ENCODE measurements at regions not wholly inside any gene's neighbourhood (a gene's known extent, or its start where the extent isn't known, plus 50 kb on each side); places are given as distances from the start of the nearest gene placed in this dataset.

DNA sequence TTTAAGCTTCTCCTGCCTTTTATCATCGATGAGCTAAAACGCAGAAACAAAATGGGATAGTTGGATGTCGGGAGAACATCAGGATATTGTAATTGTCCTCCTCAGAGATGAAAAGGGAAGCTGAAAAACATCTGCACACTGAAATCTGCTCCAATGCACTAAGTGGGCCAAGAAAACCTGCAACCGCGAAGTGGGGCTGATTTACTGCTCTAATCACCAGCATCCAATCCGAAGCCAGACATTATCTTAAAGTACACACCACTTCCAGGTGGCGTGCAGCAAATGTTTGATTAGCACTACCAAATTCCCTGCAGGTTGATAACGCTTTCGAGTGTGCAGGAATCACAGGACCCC is 230.3 kb upstream of the SLC14A2 start:
- no peak for DNase-seq

DNA sequence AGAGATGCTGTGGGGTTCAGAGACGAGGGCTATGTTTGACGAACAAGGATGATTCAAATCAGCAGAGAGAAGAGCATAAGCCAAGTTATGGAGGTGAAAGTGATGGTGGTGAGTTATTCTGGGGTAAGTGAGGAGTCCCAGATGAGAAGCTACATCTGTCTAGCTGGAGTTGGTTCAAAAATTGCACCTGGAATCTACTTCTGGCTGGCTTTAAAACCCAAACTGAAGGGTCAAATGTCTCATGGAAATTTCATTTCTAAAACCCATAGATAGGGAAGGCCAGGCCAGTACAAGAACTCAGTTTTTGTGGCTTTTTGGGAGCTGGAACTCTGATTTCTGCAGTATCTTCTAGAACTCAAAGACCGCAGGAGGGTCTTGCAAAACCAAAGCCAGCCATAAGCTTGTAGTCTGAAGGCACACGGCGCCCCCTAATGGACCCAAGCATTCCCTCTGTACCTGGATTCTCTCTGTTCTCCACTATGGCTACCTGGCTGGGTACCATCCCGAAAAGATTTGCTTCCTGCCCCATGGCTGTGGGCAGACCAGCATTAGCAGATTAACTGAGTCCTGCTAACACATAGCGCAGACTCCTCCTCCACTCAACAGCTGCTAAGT is 229.1 kb upstream of the SLC14A2 start:
- no peak for DNase-seq

- no peak for DNase-seq
These were observed 228.0 kb upstream of the SLC14A2 start for GRCh38 chr18:45387229-45387628.

- no peak for DNase-seq
These were observed 216.8 kb upstream of the SLC14A2 start for GRCh38 chr18:45398448-45398847.

- no peak for DNase-seq
These were observed 216.1 kb upstream of the SLC14A2 start for GRCh38 chr18:45399146-45399545.

DNA sequence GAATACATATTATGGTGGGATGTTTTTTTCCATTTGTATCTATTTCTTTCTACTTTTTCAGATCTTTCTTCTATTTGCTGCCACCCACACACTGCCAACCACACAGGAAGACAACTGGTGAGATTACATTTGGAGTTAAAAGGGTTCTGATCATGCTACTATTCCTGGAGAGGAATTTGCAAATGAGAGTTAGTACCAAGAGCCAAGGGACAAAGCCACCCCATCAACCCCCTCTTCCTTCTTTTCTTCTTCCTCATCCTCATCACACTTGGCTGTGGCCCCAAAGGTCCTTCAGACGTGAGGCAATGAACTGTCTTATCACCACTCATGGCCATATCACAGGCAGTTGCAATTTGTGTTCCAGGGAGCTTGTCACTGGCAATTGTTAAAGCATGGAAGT is 215.6 kb upstream of the SLC14A2 start:
- no peak for DNase-seq

- no peak for DNase-seq
These were observed 212.7 kb upstream of the SLC14A2 start for GRCh38 chr18:45402485-45403056.

DNA sequence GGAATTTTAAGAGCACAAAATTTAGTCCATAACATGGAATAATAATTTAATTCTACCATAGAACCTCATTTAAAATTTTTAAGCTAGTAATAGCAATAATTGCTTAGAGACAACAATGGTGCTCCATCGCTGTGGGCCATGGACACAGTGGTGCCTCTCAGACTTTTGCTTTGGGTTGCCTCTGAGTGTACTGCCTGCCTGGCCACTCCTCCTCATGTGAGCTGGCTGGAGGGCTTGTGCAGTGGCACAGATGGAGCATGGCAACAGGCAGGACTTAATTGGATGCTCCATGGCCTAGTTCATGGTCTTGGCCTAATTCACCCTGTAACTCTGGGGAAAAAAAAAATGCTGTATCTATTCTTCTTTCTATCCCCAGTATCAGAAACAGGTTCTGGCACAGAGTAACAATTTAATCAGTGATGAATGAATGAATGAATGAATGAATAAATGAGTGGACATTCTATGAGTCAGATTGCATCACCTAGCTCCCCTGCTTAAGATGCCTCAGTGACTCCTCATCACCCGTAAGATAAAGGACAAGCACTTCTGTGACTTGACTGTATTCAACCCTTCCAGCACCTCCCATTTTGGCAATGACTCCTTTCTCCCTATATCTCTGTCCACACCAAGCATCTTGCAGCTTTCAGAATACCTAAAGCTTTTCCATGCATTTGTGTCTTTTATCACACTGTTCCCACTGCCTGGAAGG is 211.8 kb upstream of the SLC14A2 start:
- DNase-seq, result no peak

DNA sequence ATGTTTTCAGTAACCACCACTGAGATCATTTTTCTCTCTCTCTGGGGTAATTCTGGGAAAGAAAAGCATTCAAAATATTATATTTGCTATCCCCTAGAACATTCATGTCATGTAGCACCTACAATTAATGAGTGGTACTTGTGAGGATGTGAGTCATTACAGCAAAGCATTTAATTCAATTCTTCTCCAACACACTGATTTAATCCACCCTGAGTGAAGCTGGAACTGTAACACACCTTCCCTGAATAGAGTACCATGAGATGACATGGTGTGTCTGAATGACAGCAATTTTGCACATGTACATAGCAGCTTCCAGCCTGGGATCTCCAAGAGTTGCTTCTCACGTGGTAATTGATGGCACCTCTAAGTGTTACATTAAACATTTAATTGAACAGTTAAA is 207.1 kb upstream of the SLC14A2 start:
- DNase-seq, result no peak

GRCh38 chr18:45409971-45410370 is 205.3 kb upstream of the SLC14A2 start:
- DNase-seq, result no peak

DNA sequence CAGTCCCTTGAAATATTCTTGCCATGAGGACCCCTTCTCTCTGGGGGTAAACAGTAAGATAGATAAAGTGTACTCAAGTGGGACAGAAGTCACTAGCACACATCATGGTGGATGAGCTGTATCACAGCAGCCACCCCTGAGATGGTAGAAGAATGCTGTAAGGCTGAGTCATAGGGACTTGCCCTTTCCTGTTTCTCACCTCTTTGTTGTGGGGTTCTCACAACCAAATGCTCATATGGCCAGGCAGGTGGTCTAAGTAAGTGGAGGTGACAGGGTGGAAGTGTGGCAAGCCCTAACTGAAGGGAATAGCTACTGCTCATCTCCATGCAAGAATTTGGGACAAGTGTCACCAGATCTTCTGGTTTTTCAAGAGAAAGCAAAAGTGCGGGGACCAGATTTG is 202.7 kb upstream of the SLC14A2 start:
- DNase-seq, result no peak

DNA sequence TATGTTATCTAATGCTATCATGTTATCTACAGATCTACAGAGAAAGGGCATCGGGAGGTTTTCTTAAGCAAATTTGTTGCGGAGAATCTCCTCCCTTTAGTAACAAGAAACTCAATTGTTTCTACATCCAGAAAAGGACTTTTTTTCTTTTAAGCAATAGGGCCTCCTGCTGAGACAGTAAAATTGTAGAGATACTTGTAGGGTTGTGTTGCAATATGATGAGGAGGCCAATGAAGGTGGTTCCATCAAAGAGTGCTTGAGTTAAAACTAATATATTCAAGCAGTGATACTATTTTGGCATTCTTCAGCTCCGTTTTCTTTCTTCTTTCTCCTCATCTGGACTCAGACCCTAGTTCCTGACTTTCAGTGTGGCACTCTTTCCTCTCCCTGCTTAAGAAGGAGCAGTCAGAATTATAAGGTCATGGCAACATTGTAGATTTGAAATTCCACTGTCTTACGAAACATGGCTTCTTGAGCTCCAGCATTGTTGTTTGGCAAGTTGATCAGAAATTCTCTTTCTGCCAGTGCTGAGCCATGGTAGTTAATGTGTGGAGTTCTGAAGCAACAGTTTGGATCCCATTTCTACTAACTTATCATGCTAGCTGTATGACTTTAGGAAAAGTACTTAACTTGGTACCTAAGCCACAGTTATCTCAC is 202.0 kb upstream of the SLC14A2 start:
- DNase-seq, result no peak

DNA sequence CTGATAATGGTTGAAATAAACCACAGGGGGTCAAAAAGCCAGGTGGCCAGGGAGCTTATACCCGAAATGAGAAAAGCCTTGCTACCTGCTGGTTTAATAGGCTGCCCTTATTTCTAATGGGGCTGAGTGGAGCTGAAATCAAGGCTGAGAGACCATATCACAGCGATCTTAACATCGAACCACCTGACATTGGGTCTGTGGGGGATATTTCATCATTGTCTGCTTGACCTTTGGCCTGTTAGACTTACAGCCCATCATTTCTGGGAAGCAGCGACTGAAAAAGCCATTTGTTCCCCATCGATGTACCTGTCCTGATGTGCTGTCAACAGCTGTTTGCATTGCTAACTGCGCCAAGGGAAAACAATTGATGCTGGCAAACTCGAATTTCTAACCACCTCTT is 199.7 kb upstream of the SLC14A2 start:
- no peak for DNase-seq

DNA sequence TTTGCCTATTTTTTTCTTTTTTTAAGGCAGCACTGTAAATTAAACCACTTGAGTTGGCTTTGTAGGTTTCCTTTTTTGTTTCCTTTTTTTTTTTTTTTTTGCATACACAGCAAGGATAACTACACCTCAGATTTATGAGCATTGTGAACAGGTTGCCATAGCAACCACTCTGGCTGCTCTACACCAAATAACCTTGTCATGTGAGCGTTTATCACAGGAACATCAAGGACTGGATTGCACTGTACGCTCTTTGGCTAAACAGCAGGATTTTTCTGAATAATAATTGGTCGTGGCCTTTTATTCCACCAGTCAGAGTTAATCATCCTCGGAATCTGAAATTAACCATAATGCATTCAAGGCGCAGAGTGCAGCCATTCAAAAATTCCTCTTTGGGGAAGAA is 199.1 kb upstream of the SLC14A2 start:
- DNase-seq, result no peak

DNA sequence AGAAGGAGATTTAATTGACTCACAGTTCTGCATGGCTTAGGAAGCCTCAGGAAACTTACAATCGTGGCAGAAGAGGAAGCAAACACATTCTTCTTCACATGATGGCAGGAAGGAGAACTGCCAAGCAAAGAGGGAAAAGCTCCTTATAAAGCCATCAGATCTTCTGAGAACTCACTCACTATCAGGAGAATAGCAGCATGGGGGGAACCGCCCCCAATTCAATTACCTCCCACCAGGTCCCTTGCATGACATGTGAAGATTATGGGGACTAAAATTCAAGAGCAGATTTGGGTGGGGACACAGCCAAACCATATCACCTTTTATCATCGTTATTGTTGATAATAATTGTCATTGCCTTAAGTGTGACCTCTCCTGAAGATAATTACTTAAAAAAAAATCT is 197.9 kb upstream of the SLC14A2 start:
- DNase-seq, result no peak

DNA sequence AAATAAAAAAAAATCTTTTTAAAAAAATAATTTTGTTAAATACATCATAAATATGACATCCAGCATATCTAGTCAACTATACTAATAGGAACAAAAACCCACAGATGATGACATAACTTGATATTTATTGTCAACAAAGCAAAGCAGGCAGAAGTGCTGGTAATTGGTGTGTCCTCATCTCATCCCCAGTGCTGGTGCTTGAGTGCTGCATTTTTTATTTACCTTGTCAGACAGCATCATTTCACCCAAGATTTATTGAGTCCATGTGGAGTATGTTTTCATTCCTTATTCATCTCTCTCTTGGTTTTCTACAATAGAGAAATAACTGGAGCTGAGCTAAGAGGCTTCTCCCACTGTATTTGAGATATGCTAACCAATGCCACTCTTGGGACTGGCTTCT is 191.6 kb upstream of the SLC14A2 start:
- no peak for DNase-seq

- no peak for DNase-seq
These were observed 185.2 kb upstream of the SLC14A2 start for GRCh38 chr18:45430041-45430440.

GRCh38 chr18:45435810-45436209 is 179.5 kb upstream of the SLC14A2 start:
- DNase-seq, result no peak

DNA sequence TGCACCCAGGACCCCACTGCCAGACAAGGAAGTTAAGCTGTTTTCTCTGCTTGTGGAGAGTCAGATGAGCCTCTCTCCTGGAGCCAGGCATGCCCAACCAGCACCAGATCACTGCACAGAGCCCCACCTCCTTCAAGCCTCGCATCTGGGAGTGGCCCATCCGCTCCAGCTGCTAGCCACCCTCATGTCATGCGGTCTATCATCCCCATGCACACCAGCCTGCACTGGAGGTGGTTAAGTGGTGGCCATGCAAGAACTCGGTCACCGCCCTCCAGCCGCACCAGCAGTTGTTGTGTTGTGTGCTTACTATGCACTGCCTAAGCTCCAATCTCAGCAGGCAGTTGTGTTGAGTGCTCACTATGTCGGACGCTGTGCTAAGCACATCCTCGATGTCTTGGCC is 177.9 kb upstream of the SLC14A2 start:
- DNase-seq, result no peak

DNA sequence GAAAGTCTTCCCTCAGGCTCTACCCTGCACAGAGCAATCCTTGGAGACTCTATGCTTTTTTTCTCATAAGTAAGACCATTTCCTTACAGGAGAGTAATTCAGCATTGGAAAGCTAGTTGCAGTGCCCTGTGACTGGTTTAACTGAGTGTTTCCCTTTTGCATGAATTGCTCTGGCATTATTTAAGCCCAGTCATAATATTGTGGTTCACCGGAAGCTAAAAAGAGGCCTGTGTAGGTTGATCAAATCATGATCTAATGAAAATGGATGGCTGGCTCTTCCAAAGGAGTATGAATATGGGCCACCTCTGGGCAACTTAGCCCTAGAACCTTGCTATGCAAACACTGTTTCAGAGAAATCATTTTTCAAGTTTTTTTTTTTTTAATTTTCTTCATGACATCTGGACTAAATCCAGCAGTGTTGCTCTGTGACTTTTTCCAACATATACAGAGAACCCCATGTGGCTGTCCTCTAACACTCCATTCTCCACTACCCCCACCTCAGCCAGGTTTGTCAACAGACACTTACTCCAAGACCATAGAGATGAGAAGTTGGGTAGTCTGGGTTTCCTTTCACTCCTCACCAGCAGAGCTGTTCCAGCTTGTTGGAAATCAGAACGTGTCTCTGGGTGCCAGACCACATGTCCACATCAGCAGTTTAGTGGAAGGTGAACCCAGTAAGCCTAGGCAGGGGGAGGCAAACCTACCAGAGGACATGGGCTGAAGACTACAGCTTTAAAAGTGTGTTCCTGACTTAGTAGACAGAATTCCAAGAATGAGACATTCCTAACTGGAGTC is 175.2 kb upstream of the SLC14A2 start:
- no peak for DNase-seq

GRCh38 chr18:45441110-45441847 is 174.0 kb upstream of the SLC14A2 start:
- DNase-seq, result no peak

- no peak for DNase-seq
These were observed 171.2 kb upstream of the SLC14A2 start for GRCh38 chr18:45444040-45444439.
